HepG2 (cell line): ENCODE measurements at regions not wholly inside any gene's neighbourhood (a gene's known extent, or its start where the extent isn't known, plus 50 kb on each side); places are given as distances from the start of the nearest gene placed in this dataset.
A peak's percentile ranks its signal among the peaks of the same experiment; 100 is the strongest.

Source experiments
- ATF7 ChIP-seq, 2 experiments: fragments of 450-650 bp in 1 of 2; sonication (generic) in 1 of 2; formaldehyde crosslinking in 1 of 2; IDR thresholded peaks; 2 replicates each; pipeline versions ENCODE4 v1.4.0 to v1.6.1; 2016 to 2020; ENCODE audit warnings: antibody characterized with exemption in 1 of 2, mild to moderate bottlenecking in 1 of 2, missing genetic modification reagents in 1 of 2
- EHMT2 ChIP-seq: fragments of 200-600 bp; sonication (generic); IDR thresholded peaks from 2 replicates; pipeline ENCODE4 v1.7.0; 2017; ENCODE audit warnings: antibody characterized with exemption, low read depth, low read length, borderline replicate concordance
- FOXC1 ChIP-seq: sonication (generic); formaldehyde crosslinking; IDR thresholded peaks from 2 replicates; pipeline ENCODE4 v1.8.0; 2022; ENCODE audit warnings: mild to moderate bottlenecking, missing genetic modification reagents, borderline replicate concordance
- KAT7 ChIP-seq: IDR thresholded peaks from 2 replicates; pipeline ENCODE4 v1.6.1; 2018; ENCODE audit warnings: borderline replicate concordance, missing compliant biosample characterization
- KLF11 ChIP-seq: IDR thresholded peaks from 2 replicates; pipeline ENCODE4 v1.6.1; 2016; ENCODE audit warnings: missing compliant biosample characterization
- MATR3 ChIP-seq: sonication (generic); formaldehyde crosslinking; IDR thresholded peaks from 2 replicates; pipeline ENCODE4 v1.4.0; 2020; ENCODE audit warnings: missing genetic modification reagents
- NR2C2 ChIP-seq: sonication (generic); formaldehyde crosslinking; IDR thresholded peaks from 2 replicates; pipeline ENCODE4 v1.4.0; 2020; ENCODE audit warnings: missing genetic modification reagents, mild to moderate bottlenecking, moderate library complexity, borderline replicate concordance
- PCBP2 ChIP-seq: fragments of 200-400 bp; formaldehyde crosslinking; optimal IDR thresholded peaks from 2 replicates; pipeline ENCODE3; 2018; ENCODE audit warnings: low read length, low read depth; ENCODE audit not compliant: poor library complexity, severe bottlenecking
- ZNF292 ChIP-seq: sonication (generic); formaldehyde crosslinking; IDR thresholded peaks from 2 replicates; pipeline ENCODE4 v1.8.1; 2022; ENCODE audit warnings: mild to moderate bottlenecking, low read depth, missing genetic modification reagents, borderline replicate concordance
- ZNF530 ChIP-seq: sonication (generic); formaldehyde crosslinking; IDR thresholded peaks from 2 replicates; pipeline ENCODE4 v1.5.0; 2020; ENCODE audit warnings: low read depth, mild to moderate bottlenecking, missing genetic modification reagents
- ZNF605 ChIP-seq: sonication (generic); formaldehyde crosslinking; IDR thresholded peaks from 2 replicates; pipeline ENCODE4 v1.8.0; 2022; ENCODE audit warnings: mild to moderate bottlenecking, missing genetic modification reagents
- ZNF788 ChIP-seq: sonication (generic); formaldehyde crosslinking; IDR thresholded peaks from 2 replicates; pipeline ENCODE4 v1.5.0; 2020; ENCODE audit warnings: mild to moderate bottlenecking, missing genetic modification reagents, borderline replicate concordance
- ZNF891 ChIP-seq: sonication (generic); formaldehyde crosslinking; IDR thresholded peaks from 2 replicates; pipeline ENCODE4 v1.5.0; 2020; ENCODE audit warnings: mild to moderate bottlenecking, missing genetic modification reagents
- TF ChIP-seq, protein P1 (sequence below): sonication (generic); formaldehyde crosslinking; IDR thresholded peaks from 2 replicates; pipeline ENCODE4 v1.4.0; 2020; ENCODE audit warnings: missing genetic modification reagents, borderline replicate concordance
- TF ChIP-seq, protein P2 (sequence below): sonication (generic); formaldehyde crosslinking; conservative IDR thresholded peaks from 2 replicates; pipeline ENCODE4 v1.4.0; 2020; ENCODE audit warnings: mild to moderate bottlenecking, missing genetic modification reagents, moderate library complexity
- TF ChIP-seq, protein P3 (sequence below): sonication (generic); formaldehyde crosslinking; IDR thresholded peaks from 2 replicates; pipeline ENCODE4 v1.8.0; 2022; ENCODE audit warnings: mild to moderate bottlenecking, missing genetic modification reagents; ENCODE audit not compliant: insufficient replicate concordance

DNA sequence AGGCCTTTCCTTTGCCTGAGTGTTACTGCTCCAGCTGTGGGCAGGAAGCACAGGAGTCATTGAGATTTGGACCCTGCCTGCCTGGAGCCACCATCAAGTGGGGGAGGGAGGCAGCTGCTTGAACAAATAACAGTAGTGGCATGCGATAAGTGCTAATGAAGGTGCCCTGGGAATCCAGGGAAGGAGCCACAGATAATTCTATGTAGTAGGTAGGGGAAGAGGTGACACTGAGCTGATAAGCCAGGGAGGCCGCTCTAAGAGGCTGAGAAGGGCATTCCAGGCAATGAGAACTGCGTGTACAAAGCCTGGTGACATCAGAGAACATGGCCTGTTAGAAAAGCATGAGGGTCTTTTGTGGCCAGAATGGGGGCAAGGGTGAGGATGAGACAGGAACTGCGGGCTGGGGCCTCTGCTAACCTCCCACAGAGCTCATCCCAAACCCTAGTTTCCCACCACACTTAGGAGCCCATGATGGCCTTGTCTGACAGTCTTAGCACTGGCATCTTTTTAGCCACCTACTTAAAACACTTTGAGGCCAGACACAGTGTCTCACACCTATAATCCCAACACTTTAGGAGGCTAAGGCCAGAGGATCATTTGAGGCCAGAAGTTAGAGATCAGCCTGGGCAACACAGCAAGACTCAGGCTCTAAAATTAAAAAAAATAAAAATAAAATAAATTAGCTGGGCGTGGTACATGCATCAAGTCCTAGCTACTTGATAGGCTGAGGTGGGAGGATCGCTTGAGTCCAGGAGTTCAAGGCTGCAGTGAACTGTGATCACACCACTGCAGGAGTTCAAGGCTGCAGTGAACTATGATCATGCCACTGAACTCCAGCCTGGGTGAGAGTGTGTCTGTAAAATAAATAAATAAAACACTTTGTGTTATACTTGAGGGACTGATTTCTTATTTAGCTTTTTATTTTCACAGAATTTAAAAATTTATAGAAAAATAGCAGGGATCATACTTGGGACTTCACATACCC, 58.9 kb downstream of the TET3 start (continued):
- TF ChIP-seq PCBP2 = no peak
- TF ChIP-seq ZNF292 (CRISPR knock-in tag) = 0 out of 2 replicates have a peak, but pooled peaks have one; percentile 12
- TF ChIP-seq ZNF605 (CRISPR knock-in tag) = no peak
- 0 out of 2 replicates have a peak, but pooled peaks have one; percentile 39 for TF ChIP-seq ZNF891 (CRISPR knock-in tag)
- no peak; the same call in 1 of the 2 replicates for TF ChIP-seq ZNF788 (CRISPR knock-in tag)
- peak; percentile 29; the same call in 1 of the 2 replicates for TF ChIP-seq NR2C2 (CRISPR knock-in tag)
- no peak for TF ChIP-seq KAT7 (CRISPR knock-in tag)
- TF ChIP-seq KLF11 (CRISPR knock-in tag) = no peak
- TF ChIP-seq, protein P1, sequence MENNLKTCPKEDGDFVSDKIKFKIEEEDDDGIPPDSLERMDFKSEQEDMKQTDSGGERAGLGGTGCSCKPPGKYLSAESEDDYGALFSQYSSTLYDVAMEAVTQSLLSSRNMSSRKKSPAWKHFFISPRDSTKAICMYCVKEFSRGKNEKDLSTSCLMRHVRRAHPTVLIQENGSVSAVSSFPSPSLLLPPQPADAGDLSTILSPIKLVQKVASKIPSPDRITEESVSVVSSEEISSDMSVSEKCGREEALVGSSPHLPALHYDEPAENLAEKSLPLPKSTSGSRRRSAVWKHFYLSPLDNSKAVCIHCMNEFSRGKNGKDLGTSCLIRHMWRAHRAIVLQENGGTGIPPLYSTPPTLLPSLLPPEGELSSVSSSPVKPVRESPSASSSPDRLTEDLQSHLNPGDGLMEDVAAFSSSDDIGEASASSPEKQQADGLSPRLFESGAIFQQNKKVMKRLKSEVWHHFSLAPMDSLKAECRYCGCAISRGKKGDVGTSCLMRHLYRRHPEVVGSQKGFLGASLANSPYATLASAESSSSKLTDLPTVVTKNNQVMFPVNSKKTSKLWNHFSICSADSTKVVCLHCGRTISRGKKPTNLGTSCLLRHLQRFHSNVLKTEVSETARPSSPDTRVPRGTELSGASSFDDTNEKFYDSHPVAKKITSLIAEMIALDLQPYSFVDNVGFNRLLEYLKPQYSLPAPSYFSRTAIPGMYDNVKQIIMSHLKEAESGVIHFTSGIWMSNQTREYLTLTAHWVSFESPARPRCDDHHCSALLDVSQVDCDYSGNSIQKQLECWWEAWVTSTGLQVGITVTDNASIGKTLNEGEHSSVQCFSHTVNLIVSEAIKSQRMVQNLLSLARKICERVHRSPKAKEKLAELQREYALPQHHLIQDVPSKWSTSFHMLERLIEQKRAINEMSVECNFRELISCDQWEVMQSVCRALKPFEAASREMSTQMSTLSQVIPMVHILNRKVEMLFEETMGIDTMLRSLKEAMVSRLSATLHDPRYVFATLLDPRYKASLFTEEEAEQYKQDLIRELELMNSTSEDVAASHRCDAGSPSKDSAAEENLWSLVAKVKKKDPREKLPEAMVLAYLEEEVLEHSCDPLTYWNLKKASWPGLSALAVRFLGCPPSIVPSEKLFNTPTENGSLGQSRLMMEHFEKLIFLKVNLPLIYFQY = no peak
- TF ChIP-seq ZNF530 (CRISPR knock-in tag) = no peak
- TF ChIP-seq FOXC1 = no peak
- no peak for TF ChIP-seq ATF7 (IDR thresholded peaks at IDR 0.05)
- TF ChIP-seq ATF7 (CRISPR knock-in tag; IDR thresholded peaks at IDR 0.05) = no peak
- TF ChIP-seq, protein P2, sequence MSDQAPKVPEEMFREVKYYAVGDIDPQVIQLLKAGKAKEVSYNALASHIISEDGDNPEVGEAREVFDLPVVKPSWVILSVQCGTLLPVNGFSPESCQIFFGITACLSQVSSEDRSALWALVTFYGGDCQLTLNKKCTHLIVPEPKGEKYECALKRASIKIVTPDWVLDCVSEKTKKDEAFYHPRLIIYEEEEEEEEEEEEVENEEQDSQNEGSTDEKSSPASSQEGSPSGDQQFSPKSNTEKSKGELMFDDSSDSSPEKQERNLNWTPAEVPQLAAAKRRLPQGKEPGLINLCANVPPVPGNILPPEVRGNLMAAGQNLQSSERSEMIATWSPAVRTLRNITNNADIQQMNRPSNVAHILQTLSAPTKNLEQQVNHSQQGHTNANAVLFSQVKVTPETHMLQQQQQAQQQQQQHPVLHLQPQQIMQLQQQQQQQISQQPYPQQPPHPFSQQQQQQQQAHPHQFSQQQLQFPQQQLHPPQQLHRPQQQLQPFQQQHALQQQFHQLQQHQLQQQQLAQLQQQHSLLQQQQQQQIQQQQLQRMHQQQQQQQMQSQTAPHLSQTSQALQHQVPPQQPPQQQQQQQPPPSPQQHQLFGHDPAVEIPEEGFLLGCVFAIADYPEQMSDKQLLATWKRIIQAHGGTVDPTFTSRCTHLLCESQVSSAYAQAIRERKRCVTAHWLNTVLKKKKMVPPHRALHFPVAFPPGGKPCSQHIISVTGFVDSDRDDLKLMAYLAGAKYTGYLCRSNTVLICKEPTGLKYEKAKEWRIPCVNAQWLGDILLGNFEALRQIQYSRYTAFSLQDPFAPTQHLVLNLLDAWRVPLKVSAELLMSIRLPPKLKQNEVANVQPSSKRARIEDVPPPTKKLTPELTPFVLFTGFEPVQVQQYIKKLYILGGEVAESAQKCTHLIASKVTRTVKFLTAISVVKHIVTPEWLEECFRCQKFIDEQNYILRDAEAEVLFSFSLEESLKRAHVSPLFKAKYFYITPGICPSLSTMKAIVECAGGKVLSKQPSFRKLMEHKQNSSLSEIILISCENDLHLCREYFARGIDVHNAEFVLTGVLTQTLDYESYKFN (CRISPR knock-in tag) = peak; percentile 67
- TF ChIP-seq MATR3 (CRISPR knock-in tag) = no peak
- no peak for TF ChIP-seq EHMT2
- TF ChIP-seq, protein P3, sequence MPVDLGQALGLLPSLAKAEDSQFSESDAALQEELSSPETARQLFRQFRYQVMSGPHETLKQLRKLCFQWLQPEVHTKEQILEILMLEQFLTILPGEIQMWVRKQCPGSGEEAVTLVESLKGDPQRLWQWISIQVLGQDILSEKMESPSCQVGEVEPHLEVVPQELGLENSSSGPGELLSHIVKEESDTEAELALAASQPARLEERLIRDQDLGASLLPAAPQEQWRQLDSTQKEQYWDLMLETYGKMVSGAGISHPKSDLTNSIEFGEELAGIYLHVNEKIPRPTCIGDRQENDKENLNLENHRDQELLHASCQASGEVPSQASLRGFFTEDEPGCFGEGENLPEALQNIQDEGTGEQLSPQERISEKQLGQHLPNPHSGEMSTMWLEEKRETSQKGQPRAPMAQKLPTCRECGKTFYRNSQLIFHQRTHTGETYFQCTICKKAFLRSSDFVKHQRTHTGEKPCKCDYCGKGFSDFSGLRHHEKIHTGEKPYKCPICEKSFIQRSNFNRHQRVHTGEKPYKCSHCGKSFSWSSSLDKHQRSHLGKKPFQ = peak; percentile 22
